Activated CD4-positive, alpha-beta T cell treated with anti-CD3 and anti-CD28 coated beads for 36 hours (primary cell): ENCODE measurements at regions not wholly inside any gene's neighbourhood (a gene's known extent, or its start where the extent isn't known, plus 50 kb on each side); places are given as distances from the start of the nearest gene placed in this dataset.
A peak's percentile ranks its signal among the peaks of the same experiment; 100 is the strongest.

ENCODE experiments used
- ATAC-seq: fragments of 200-7000 bp; cut with Tn5 transposase; one replicate; pipeline ENCODE4 v1.10.0; 2021; ENCODE audit warnings: mild to moderate bottlenecking, moderate library complexity
- CTCF ChIA-PET: fragments of 350-600 bp; sonication (Branson Sonifier 250); formaldehyde crosslinking; loops from one replicate; lab custom pipeline; 2021; ENCODE audit warnings: antibody characterized with exemption; lab: Charles Lee
- POLR2A ChIA-PET: fragments of 350-600 bp; sonication (Branson Sonifier 250); formaldehyde crosslinking; loops from one replicate; lab custom pipeline; 2021; ENCODE audit warnings: antibody characterized with exemption, inconsistent platforms; lab: Charles Lee
- DNase-seq: peaks from one replicate; pipeline ENCODE4 v3.0.0-alpha.2; 2020
- H3K27ac Mint-ChIP-seq: one replicate; pipeline ENCODE4 v1.8.0; 2021; ENCODE audit warnings: mixed read lengths
- H3K27me3 Mint-ChIP-seq: one replicate; pipeline ENCODE4 v1.8.0; 2021; ENCODE audit warnings: mixed read lengths
- H3K36me3 Mint-ChIP-seq: one replicate; pipeline ENCODE4 v1.8.0; 2021; ENCODE audit warnings: low read depth, mixed read lengths
- H3K4me1 Mint-ChIP-seq: one replicate; pipeline ENCODE4 v1.8.0; 2021; ENCODE audit warnings: mixed read lengths
- H3K4me3 Mint-ChIP-seq: one replicate; pipeline ENCODE4 v1.8.0; 2021; ENCODE audit warnings: mild to moderate bottlenecking, moderate library complexity, mixed read lengths
- H3K9me3 Mint-ChIP-seq: one replicate; pipeline ENCODE4 v1.8.0; 2021; ENCODE audit warnings: low read depth, mixed read lengths
- intact Hi-C, 2 experiments: fragments of 100-400 bp; cut with DNase I in 1 of 2; cut with micrococcal nuclease in 1 of 2; formaldehyde crosslinking; loops; one replicate each; pipeline versions ENCODE4 v1.14.2 to v1.15.1; 2022 to 2024; cut with DNase I, micrococcal nuclease

DNA sequence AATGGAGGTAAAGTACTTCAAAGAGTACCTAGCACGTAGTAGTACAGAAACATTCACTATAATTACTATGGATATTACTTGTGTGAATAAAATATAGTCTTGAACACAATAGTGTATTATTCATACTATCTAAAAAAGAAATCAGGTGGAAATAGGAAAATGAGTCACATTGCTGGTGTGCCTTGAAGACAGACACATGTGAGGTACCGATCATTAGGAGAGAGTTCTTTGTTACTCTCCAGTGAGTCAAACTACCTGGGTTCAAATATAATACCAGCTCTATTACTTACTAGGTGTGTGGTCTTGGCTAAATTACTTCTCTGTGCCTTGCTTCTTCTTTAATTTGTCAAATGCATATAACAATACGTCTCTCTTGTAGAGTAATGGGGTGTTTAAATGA, 50.8 kb upstream of the BEND6 start:
- H3K27ac Mint-ChIP-seq, result no peak overlapping the region
- peaks cover 9% of the 10 kb centered on the region for H3K27me3 Mint-ChIP-seq
- ChIA-PET CTCF (interaction anchor here (0.6 to 5.3 kb wide), 30 partner anchors 9 to 419 kb away, joined by 3 to 80 read pairs (median 4); partner anchors contain the start of genes BAG2, BEND6, KIAA1586 and PRIM2), POLR2A (no interaction called here)
- H3K36me3 Mint-ChIP-seq, result no peaks in the 10 kb centered on the region
- H3K4me1 Mint-ChIP-seq, result no peaks in the 10 kb centered on the region
- no peak overlapping the region for H3K4me3 Mint-ChIP-seq
- H3K9me3 Mint-ChIP-seq, result no peaks in the 10 kb centered on the region
- ATAC-seq, result no peak
- DNase-seq, result no peak
- intact Hi-C loops, result loop anchor here (1.0 to 2.0 kb wide), 4 partner anchors 51 to 412 kb away; partner anchors contain the start of gene BEND6 (in 1 of the 2)

DNA sequence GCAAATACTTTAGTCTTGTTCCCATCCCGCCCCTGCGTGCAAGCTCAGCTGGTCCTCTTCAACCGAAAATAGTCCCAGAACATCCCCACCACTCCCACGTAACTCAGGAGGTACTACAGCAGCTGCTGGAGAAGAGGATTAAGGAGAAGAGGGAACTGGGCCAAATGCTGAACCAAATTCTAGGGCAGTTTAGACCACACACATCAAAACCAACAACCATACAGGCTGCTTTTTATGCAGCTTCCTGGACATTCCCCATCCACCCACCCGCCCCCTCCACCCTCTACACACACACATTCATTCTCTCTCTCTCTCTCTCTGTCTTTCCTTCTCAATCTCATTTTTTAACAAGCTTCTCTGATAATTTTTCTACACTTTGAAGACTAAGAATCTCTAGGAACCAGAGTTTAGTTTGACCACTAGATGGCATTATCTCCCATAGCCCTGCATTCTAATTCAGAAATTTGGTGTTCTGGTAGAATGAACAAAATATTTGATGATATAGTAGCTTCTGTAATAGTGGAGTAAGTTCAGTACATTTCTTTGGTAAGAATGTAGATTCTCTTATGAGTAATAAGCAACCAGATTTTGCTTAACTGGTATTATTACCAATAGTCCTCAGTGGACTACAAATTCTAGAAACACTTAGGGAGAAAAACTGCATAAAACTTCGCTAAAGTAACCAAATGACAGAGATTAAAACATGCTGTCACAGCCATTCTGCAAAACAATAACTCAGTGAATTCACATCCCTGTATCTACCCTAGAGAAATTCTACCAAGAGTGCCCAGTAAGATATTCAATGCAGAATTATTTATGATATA, 52.1 kb upstream of the BEND6 start:
- intact Hi-C loops, result loop anchor here (2.0 kb wide), 2 partner anchors 52 to 320 kb away; partner anchors contain the start of genes BEND6 (in 1 of the 2) and RAB23 (in 1 of the 2)
- no peak for ATAC-seq
- POLR2A ChIA-PET, result no interaction called here

DNA sequence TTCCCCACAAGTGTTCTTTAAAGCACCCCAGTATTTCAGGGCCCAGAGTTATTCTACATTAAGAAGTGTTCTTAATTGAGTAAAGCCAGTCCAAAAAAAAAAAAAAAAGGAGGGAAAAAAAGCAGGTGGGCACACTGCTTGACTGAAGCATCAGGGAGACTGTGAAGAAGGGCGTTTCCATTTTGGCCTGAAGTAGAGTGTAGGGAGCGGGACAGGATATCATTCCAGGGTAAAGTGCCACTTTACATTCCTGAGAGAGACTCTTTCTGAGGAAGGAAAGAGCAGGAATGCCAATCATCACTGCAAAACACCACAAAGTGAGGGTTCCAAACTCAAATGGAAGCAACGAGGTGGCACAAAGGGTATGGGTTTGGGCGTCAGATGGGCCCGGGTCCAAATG, 54.1 kb upstream of the BEND6 start:
- Mint-ChIP-seq H3K9me3 (no peaks in the 10 kb centered on the region), H3K4me3 (no peak overlapping the region), H3K27me3 (peaks cover 5% of the 10 kb centered on the region), H3K27ac (no peak overlapping the region), H3K36me3 (no peaks in the 10 kb centered on the region), H3K4me1 (no peaks in the 10 kb centered on the region)
- intact Hi-C loops, result no loop called here
- no peak for DNase-seq
- CTCF ChIA-PET, result interaction anchor here (0.6 to 5.3 kb wide), 2 partner anchors 415 to 705 kb away, joined by 3 to 80 read pairs; partner anchors contain the start of gene PRIM2
- ATAC-seq, result no peak
- POLR2A ChIA-PET, result no interaction called here

More for the DNA sequence above, 52.1 kb upstream of the BEND6 start:
- Mint-ChIP-seq H3K27ac (no peak overlapping the region), H3K36me3 (no peaks in the 10 kb centered on the region), H3K4me3 (no peak overlapping the region), H3K4me1 (no peaks in the 10 kb centered on the region), H3K27me3 (peaks cover 9% of the 10 kb centered on the region), H3K9me3 (no peaks in the 10 kb centered on the region)
- CTCF ChIA-PET, result interaction anchor here (0.6 to 5.3 kb wide), 33 partner anchors 9 to 615 kb away, joined by 3 to 80 read pairs (median 4); partner anchors contain the start of gene PRIM2
- no peak for DNase-seq

DNA sequence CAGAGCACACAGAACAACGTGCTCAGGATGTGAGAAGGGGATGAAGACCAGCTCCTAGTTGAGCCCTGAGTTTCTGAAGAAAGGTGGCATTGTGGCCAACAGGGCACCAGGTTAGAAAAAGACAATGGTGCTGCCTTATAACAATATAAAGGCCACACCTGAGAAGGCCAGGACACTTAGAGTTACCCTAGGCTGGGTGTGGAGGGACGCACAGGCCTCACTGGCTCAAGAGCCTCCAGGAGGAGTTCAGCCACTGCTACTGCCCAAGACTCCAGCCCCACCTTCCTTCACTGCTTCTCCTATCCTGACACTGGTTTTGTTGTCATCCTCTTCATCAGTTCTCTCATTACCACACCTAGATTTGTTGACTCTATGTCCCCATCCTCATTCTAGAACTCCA, 55.2 kb upstream of the BEND6 start:
- Mint-ChIP-seq H3K36me3 (no peaks in the 10 kb centered on the region), H3K27me3 (peaks cover 2% of the 10 kb centered on the region), H3K27ac (no peak overlapping the region), H3K4me1 (no peaks in the 10 kb centered on the region), H3K4me3 (no peak overlapping the region), H3K9me3 (no peaks in the 10 kb centered on the region)
- CTCF ChIA-PET, result interaction anchor here (0.6 to 5.3 kb wide), 3 partner anchors 8 to 416 kb away, joined by 3 to 80 read pairs (median 3); partner anchors contain the start of gene PRIM2
- DNase-seq (no peak), ATAC-seq (no peak)
- intact Hi-C loops, result no loop called here
- POLR2A ChIA-PET, result no interaction called here

DNA sequence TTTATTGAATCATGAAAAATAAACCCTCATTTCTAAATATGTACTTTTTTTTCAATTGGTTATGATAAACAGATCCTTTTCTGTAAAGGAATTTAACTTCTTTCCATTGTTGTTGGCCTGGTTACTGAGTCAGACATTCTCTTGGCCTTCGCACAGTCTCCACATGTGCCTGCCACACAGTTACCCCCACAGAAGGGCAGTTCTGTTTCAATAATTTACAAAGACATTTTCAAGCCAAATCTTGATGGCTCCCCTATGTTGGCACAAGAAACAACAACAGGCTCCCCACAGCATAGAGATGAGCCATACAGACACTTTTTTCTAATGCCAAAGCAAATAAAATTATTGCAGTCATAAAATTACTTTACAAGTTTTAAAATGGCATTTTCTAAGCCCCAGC, 55.6 kb upstream of the BEND6 start:
- Mint-ChIP-seq H3K36me3 (no peaks in the 10 kb centered on the region), H3K4me3 (no peak overlapping the region), H3K27me3 (peaks cover 2% of the 10 kb centered on the region), H3K9me3 (no peaks in the 10 kb centered on the region), H3K4me1 (no peaks in the 10 kb centered on the region), H3K27ac (no peak overlapping the region)
- intact Hi-C loops, result no loop called here
- POLR2A ChIA-PET, result no interaction called here
- CTCF ChIA-PET, result interaction anchor here (0.7 kb wide), 1 partner anchor 232 kb away, joined by 3 read pairs; no protein-coding TSS in a partner anchor
- DNase-seq (no peak), ATAC-seq (no peak)

DNA sequence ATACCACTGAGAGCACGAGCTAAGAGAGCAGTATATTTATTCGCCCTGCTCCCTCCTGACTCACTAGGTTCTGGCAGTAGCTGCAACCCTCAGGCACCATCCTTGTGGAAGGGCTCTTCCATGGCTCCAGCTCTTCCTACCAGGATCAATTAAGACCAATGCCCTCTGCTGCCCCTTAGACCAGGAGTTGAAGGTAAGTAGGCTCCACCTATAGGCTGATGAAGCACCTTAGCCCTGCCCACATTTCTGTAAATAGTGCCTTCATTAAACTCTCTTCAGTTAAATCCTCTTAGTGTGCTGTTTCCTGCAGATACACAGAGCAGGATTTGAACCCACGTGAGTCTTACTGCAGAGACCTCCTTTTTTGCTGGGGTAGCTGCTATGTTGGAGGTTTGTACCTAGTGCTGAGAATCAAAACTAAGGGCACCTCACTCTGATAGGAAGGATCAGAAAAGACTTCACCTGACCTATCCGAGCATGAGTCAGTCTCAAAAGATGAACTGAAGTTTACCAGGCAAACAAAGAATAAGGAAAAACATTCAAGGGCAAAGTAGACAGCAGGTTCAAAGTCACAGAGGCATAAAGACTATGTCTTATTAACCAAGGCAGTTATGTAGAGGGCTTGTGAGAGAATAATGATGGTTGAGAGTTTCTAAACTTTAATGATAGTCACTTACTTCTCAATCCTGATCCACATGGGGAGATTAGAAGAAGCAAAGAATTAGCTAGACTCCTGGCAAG, 56.9 kb upstream of the BEND6 start:
- H3K27me3 Mint-ChIP-seq, result peaks cover 2% of the 10 kb centered on the region
- H3K4me3 Mint-ChIP-seq, result no peak overlapping the region
- ATAC-seq, result no peak
- POLR2A ChIA-PET, result no interaction called here
- no peaks in the 10 kb centered on the region for H3K9me3 Mint-ChIP-seq
- CTCF ChIA-PET, result interaction anchor here (1.0 kb wide), 1 partner anchor 11 kb away, joined by 3 read pairs; no protein-coding TSS in a partner anchor
- no peak for DNase-seq
- intact Hi-C loops, result no loop called here
- no peaks in the 10 kb centered on the region for H3K36me3 Mint-ChIP-seq
- H3K27ac Mint-ChIP-seq, result no peak overlapping the region
- H3K4me1 Mint-ChIP-seq, result no peaks in the 10 kb centered on the region

DNA sequence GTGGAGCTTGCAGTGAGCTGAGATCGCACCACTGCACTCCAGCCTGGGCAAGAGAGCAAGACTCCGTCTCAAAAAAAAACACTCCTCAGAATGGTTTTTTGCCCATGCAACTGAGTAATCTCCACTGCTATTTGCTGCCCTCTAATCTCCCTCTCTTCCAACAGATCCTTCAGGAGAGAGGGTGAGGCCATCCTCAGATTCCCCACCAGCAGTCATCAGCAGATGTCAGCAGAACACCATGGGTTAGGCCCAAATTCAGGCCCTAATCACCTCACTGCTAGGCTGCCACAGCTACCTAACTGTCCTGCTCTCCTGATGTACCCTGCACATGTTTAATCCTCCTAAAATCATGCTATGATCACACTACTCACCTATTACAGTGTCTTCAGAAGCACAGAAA, 63.2 kb upstream of the BEND6 start:
- H3K36me3 Mint-ChIP-seq, result no peaks in the 10 kb centered on the region
- CTCF ChIA-PET, result interaction anchor here (0.6 to 1.9 kb wide), 5 partner anchors 11 to 152 kb away, joined by 3 to 9 read pairs (median 7); no protein-coding TSS in a partner anchor
- no peaks in the 10 kb centered on the region for H3K27me3 Mint-ChIP-seq
- peaks cover 29% of the 10 kb centered on the region for H3K4me1 Mint-ChIP-seq
- no peak overlapping the region for H3K27ac Mint-ChIP-seq
- DNase-seq, result no peak
- ATAC-seq, result no peak
- intact Hi-C loops, result loop anchor here in 1 of 2 experiments (2.0 kb wide), 1 partner anchor 63 kb away; the partner anchor contains the start of gene BEND6
- POLR2A ChIA-PET, result interaction anchor here (0.6 to 0.7 kb wide), 2 partner anchors 71 to 239 kb away, joined by 4 to 6 read pairs; no protein-coding TSS in a partner anchor
- H3K9me3 Mint-ChIP-seq, result no peaks in the 10 kb centered on the region
- no peak overlapping the region for H3K4me3 Mint-ChIP-seq

DNA sequence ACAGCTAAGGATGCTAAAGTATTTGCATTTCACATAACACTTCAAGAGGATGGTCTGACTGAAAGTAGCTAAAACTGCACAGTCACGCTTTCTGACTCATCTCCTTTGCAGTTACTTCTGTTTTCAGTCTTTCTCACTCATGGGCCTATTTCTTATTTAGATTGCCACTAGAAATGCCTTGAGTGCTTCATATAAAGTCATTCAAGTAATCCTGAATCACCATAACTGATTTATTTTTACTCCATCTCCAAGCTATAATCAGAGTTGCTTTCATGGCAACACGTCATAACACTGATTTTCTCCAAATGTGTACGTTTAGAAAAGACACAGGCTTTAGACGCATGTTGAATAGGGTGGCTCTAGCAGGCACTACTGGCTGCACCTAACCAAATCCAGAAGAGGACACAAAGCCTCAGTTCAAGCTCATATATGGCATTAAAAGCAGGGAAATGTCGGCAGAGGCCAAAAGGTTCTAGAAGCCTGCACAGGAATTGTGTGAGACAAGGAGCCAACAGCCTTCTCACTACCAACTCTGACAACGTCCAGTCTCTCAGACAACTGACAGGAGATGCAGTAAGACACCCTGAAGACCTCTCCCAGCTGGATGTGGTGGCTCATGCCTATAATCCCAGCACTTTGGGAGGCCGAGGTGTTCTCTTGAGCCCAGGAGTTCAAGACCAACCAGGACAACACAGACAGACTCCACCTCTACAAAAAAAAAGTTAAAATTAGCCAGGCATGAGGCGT, 64.1 kb upstream of the BEND6 start:
- no peaks in the 10 kb centered on the region for H3K36me3 Mint-ChIP-seq
- peaks cover 29% of the 10 kb centered on the region for H3K4me1 Mint-ChIP-seq
- peak; percentile 51 for DNase-seq
- no peak overlapping the region for H3K27ac Mint-ChIP-seq
- no peaks in the 10 kb centered on the region for H3K9me3 Mint-ChIP-seq
- ChIA-PET CTCF (interaction anchor here (1.8 to 1.9 kb wide), 2 partner anchors 12 to 14 kb away, joined by 9 read pairs; no protein-coding TSS in a partner anchor), POLR2A (interaction anchor here (0.6 to 0.7 kb wide), 2 partner anchors 298 to 533 kb away, joined by 3 read pairs; no protein-coding TSS in a partner anchor)
- intact Hi-C loops, result loop anchor here in 1 of 2 experiments (2.0 kb wide), 1 partner anchor 64 kb away; the partner anchor contains the start of gene BEND6
- ATAC-seq, result peak; percentile 89
- no peak overlapping the region for H3K4me3 Mint-ChIP-seq
- no peaks in the 10 kb centered on the region for H3K27me3 Mint-ChIP-seq

DNA sequence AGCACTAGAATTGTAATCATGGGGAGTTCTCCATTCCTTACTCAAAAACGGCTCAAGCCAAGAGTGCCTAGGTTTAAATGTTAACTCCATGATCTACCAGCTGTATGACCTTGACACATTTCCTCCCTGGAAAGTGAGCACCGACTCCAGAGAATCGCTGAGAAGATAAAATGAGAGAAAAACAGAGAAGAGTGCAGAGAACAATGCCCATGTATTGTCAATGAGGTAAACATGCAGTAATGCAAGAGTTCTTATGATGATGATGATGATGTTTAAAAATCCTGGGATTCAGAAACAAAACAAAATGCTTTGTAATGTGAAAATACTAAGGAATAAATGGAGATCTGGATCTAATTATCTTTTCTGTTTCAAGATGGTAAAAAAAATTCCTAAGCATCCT, 64.8 kb upstream of the BEND6 start:
- Mint-ChIP-seq H3K4me3 (no peak overlapping the region), H3K27ac (no peak overlapping the region), H3K9me3 (no peaks in the 10 kb centered on the region), H3K27me3 (no peaks in the 10 kb centered on the region), H3K4me1 (peaks cover 29% of the 10 kb centered on the region), H3K36me3 (no peaks in the 10 kb centered on the region)
- DNase-seq (no peak), ATAC-seq (no peak)
- CTCF ChIA-PET, result interaction anchor here (1.8 to 1.9 kb wide), 2 partner anchors 13 to 14 kb away, joined by 9 read pairs; no protein-coding TSS in a partner anchor
- POLR2A ChIA-PET, result interaction anchor here (0.6 kb wide), 1 partner anchor 268 kb away, joined by 4 read pairs; no protein-coding TSS in a partner anchor
- intact Hi-C loops, result loop anchor here in 1 of 2 experiments (2.0 kb wide), 1 partner anchor 65 kb away; the partner anchor contains the start of gene BEND6

DNA sequence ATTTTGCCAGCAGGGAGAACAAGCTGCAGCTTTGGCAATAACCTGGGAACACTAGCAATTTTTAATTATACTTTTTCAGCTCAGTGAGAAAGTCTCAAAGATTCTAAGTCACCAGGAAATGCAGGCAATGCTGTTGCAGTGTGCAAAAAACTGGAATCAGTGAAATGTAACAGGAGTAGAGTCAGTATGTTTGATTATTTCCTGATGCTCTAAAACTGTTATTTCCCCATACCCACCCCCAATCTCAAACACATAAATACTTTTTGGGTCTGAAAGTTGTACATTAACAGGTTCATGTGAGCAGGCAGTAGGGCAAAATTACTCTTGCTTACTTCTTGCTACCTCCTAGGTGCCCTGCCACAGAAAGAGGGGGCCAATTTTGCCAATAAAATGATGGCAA, 65.4 kb upstream of the BEND6 start:
- CTCF ChIA-PET, result interaction anchor here (0.6 to 1.5 kb wide), 3 partner anchors 13 to 37 kb away, joined by 3 to 7 read pairs (median 4); no protein-coding TSS in a partner anchor

More for the DNA sequence above, 65.4 kb upstream of the BEND6 start:
- Mint-ChIP-seq H3K27me3 (peaks cover under 1% of the 10 kb centered on the region), H3K4me1 (peaks cover 29% of the 10 kb centered on the region), H3K9me3 (no peaks in the 10 kb centered on the region), H3K4me3 (no peak overlapping the region), H3K36me3 (no peaks in the 10 kb centered on the region), H3K27ac (no peak overlapping the region)
- intact Hi-C loops, result no loop called here
- DNase-seq (no peak), ATAC-seq (no peak)
- POLR2A ChIA-PET, result interaction anchor here (0.6 kb wide), 1 partner anchor 269 kb away, joined by 4 read pairs; no protein-coding TSS in a partner anchor
